GM12865 (cell line): ENCODE measurements at regions not wholly inside any gene's neighbourhood (a gene's known extent, or its start where the extent isn't known, plus 50 kb on each side); places are given as distances from the start of the nearest gene placed in this dataset.
"Not testable (repeated sequence)": the region's sequence is repeated elsewhere in the genome, so short reads cannot be mapped to it uniquely, and the experiment has no call there.

Experiments used
- DNase-seq: peaks from one replicate; pipeline ENCODE4 v3.0.0; 2010; ENCODE audit warnings: low read depth
- H3K4me3 ChIP-seq: 2 replicates; pipeline ENCODE4 v1.5.1; 2011; ENCODE audit warnings: mild to moderate bottlenecking, low read depth, low read length, control low read depth
- TF ChIP-seq, protein P1 (sequence below): IDR thresholded peaks from 2 replicates; pipeline ENCODE4 v1.5.1; 2011; ENCODE audit warnings: low read length, control low read depth, low read depth, inconsistent platforms; ENCODE audit not compliant: insufficient read depth; ENCODE audit errors: missing control alignments

DNA sequence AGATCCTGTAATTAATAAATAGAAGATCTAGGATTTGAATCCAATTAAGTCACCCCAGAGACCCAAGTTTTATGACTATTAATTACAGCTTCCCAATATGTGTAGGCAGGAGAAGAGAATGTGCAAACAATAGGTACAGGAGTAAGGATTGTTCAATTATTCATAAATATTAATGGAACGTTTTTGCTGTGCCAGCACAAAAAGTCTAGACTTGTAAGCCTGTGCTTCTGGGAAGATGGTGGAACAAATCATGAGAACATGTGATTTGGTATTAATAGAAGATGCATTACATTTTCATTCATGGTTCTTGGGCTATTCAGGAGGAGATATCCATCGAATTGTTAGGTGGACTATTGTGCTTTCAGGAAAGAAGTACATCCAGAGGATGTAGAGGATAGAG lies 1240.9 kb downstream of the STIM2 start:
- no peak overlapping the region for H3K4me3 ChIP-seq
- TF ChIP-seq, protein P1, sequence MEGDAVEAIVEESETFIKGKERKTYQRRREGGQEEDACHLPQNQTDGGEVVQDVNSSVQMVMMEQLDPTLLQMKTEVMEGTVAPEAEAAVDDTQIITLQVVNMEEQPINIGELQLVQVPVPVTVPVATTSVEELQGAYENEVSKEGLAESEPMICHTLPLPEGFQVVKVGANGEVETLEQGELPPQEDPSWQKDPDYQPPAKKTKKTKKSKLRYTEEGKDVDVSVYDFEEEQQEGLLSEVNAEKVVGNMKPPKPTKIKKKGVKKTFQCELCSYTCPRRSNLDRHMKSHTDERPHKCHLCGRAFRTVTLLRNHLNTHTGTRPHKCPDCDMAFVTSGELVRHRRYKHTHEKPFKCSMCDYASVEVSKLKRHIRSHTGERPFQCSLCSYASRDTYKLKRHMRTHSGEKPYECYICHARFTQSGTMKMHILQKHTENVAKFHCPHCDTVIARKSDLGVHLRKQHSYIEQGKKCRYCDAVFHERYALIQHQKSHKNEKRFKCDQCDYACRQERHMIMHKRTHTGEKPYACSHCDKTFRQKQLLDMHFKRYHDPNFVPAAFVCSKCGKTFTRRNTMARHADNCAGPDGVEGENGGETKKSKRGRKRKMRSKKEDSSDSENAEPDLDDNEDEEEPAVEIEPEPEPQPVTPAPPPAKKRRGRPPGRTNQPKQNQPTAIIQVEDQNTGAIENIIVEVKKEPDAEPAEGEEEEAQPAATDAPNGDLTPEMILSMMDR: no peak
- DNase-seq: no peak

DNA sequence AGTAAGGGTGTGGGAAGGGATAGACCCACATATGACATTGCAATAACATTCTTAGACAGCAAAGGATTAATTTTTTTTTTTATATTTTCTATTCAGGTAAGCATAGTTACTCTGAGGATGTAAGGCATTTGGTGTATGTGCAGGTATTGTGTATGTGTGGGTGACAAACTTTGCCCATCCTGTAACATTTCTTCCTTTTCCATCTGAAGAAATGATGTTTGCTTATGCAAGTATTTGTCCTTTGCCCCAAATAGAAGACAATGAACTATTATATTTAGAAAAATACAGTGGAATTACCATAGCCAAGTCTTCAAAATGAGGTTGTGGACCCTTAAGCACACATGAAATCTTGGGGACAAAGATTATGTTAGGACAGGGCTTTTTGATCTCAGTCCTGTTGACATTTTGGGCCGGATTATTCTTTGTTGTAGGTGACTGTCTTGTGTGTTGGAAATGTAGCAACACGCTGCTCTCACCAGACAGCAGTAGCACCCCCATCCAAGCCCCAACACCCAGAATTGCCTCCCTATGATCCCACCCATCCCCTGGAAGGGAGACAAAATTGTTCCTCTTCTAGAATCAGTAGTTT lies 1244.7 kb downstream of the STIM2 start:
- TF ChIP-seq, protein P1: no peak
- no peak overlapping the region for H3K4me3 ChIP-seq
- DNase-seq: no peak

DNA sequence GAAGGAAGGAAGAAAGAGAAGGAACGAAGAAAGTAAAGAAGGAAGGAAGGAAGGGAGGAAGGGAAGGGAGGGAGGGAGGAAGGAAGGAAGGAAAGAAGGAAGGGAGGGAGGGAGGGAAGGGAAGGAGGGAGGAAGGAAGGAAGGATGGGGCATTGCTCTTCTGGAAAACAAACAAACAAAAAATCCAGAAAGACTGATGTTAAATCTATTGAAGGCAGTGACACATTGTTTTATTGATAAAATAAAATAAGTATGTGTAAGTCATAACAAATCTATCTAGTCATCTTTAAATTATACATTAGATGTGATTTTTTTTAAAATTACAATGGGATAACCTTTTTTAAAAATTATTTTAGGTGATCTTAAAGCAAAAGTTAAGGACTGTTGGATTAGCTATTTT lies 1245.5 kb downstream of the STIM2 start:
- DNase-seq: no peak
- TF ChIP-seq, protein P1: no peak

DNA sequence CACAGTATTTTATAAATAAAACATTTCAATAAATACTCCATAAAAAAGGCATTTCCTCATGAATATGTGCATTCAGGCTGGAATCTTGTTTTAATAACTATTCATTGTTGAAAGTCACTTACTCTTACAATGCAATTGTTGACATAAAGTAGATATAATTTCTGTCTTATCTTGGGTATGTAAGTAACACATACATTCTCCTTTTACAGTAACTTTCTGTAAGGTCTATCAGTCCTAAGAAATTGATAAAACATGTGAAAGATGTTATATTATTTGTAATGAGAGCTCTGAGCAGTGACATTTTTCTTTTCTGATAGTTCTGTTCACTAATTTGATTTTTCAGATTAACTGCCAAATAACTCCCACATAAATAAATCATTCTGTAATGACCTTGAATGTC lies 1249.2 kb downstream of the STIM2 start:
- DNase-seq: no peak
- TF ChIP-seq, protein P1: no peak
- H3K4me3 ChIP-seq: no peak overlapping the region

More for the DNA sequence above, 1245.5 kb downstream of the STIM2 start:
- H3K4me3 ChIP-seq: no peak overlapping the region

DNA sequence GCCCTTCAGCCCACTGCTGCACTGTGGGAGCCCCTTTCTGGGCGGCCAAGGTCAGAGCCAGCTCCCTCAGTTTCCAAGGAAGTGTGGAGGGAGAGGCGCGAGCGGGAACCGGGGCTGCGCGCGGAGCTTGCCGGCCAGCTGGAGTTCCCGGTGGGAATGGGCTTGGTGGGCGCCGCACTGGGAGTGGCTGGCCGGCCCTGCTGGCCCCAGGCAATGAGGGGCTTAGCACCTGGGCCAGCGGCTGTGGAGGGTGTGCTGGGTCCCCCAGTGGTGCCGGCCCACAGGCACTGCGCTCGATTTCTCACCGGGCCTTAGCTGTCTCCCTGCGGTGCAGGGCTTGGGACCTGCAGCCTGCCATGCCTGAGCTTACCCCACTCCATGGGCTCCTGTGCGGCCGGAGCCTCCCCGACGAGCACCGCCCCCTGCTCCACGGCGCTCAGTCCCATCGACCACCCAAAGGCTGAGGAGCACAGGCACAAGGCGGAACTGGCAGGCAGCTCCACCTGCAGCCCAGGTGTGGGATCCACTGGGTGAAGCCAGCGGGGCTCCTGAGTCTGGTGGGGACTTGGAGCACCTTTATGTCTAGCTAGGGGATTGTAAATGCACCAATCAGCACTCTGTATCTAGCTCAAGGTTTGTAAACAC lies 1252.2 kb downstream of the STIM2 start:
- H3K4me3 ChIP-seq, DNase-seq: not testable (repeated sequence)

DNA sequence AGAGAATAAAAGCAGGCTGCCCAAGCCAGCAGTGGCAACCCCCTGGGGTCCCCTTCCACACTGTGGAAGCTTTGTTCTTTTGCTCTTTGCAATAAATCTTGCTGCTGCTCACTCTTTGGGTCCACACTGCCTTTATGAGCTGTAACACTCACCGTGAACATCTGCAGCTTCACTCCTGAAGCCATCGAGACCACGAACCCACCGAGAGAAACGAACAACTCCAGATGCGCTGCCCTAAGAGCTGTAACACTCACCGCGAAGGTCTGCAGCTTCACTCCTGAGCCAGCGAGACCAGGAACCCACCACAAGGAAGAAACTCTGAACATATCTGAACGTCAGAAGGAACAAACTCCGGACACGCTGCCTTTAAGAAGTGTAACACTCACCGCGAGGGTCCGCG lies 1252.9 kb downstream of the STIM2 start:
- not testable (repeated sequence) for DNase-seq, H3K4me3 ChIP-seq

DNA sequence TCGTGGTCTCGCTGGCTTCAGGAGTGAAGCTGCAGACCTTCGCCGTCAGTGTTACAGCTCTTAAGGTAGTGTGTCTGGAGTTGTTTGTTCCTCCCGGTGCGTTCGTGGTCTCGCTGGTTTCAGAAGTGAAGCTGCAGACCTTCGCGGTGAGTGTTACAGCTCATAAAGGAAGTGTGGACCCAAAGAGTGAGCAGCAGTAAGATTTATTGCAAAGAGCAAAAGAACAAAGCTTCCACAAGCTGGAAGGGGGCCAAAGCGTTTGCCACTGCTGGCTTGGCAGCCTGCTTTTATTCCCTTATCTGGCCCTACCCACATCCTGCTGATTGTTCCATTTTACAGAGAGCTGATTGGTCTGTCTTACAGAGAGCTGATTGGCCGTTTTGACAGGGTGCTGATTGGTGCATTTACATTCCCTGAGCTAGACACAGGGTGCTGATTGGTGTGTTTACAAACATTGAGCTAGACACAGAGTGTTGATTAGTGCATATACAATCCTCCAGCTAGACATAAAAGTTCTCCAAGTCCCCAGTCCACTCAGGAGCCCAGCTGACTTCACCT lies 1256.0 kb downstream of the STIM2 start:
- DNase-seq, H3K4me3 ChIP-seq: not testable (repeated sequence)

DNA sequence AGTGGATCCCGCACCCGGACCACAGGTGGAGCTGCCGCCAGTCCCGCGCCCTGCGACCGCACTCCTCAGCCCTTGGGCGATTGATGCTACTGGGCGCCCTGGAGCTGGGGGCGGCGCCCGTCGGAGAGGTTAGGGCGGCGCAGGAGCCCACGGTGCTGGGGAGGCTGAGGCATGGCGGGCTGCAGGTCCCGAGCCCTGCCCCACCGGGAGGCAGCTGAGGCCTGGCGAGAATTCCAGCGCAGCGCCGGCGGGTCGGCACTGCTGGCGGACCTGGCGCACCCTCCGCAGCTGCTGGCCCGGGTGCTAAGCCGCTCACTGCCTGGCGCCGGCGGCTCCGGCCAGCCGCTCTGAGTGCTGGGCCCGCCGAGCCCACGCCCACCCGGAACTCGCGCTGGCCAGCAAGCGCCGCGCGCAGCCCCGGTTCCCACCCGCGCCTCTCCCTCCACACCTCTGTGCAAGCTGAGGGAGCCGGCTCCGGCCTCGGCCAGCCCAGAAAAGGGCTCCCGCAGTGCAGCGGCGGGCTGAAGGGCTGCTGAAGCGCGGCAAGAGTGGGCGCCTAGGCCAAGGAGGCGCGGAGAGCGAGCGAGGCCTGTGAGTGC lies 1256.5 kb downstream of the STIM2 start:
- no peak overlapping the region for H3K4me3 ChIP-seq
- no peak for DNase-seq
- TF ChIP-seq, protein P1: no peak
